ENCODE measurements at regions not wholly inside any gene's neighbourhood (a gene's known extent, or its start where the extent isn't known, plus 50 kb on each side); places are given as distances from the start of the nearest gene placed in this dataset.

- no peak for TF ChIP-seq CTCF (IDR thresholded peaks at IDR 0.05; ENCODE audit: unreplicated experiment)
- peaks cover 22% of the 10 kb centered on the region for H3K4me1 Mint-ChIP-seq (ENCODE audit: insufficient read depth, unreplicated experiment)
- peak overlapping the region; percentile 40 for H3K27ac Mint-ChIP-seq (ENCODE audit: low read depth, unreplicated experiment)
- intact Hi-C loops (cut with micrococcal nuclease): no loop called here
- CTCF ChIA-PET: interaction anchor here (1.0 to 1.1 kb wide), 2 partner anchors 518 to 894 kb away, joined by 3 read pairs; no protein-coding TSS in a partner anchor
- no TSS peak for BruUV-seq (replicated peaks)
- no peak overlapping the region for H3K4me3 Mint-ChIP-seq (ENCODE audit: unreplicated experiment)
- no peaks in the 10 kb centered on the region for H3K27me3 Mint-ChIP-seq (ENCODE audit: insufficient read depth, unreplicated experiment)
- H3K9me3 Mint-ChIP-seq (ENCODE audit: unreplicated experiment): no peaks in the 10 kb centered on the region
- no peaks in the 10 kb centered on the region for H3K36me3 Mint-ChIP-seq (ENCODE audit: insufficient read depth, unreplicated experiment)
- DNase-seq (ENCODE audit: unreplicated experiment): no peak
- POLR2A ChIA-PET: no interaction called here
These were observed 411.1 kb upstream of the GRIA1 start for GRCh38 chr5:153079396-153079795.

GRCh38 chr5:153080940-153081339, 409.5 kb upstream of the GRIA1 start:
- Mint-ChIP-seq H3K4me3 (ENCODE audit: unreplicated experiment) (no peak overlapping the region), H3K27ac (ENCODE audit: low read depth, unreplicated experiment) (peak overlapping the region; percentile 64), H3K36me3 (ENCODE audit: insufficient read depth, unreplicated experiment) (no peaks in the 10 kb centered on the region), H3K9me3 (ENCODE audit: unreplicated experiment) (no peaks in the 10 kb centered on the region), H3K27me3 (ENCODE audit: insufficient read depth, unreplicated experiment) (no peaks in the 10 kb centered on the region), H3K4me1 (ENCODE audit: insufficient read depth, unreplicated experiment) (peaks cover 26% of the 10 kb centered on the region)
- POLR2A ChIA-PET: interaction anchor here (0.7 to 0.8 kb wide), 2 partner anchors 30 to 879 kb away, joined by 3 read pairs; no protein-coding TSS in a partner anchor
- no peak for TF ChIP-seq CTCF (IDR thresholded peaks at IDR 0.05; ENCODE audit: unreplicated experiment)
- no TSS peak for BruUV-seq (replicated peaks)
- CTCF ChIA-PET: interaction anchor here (1.1 to 1.6 kb wide), 3 partner anchors 520 to 884 kb away, joined by 3 to 5 read pairs (median 4); no protein-coding TSS in a partner anchor
- intact Hi-C loops (cut with micrococcal nuclease): no loop called here
- DNase-seq (ENCODE audit: unreplicated experiment): no peak

GRCh38 chr5:153081385-153081784, 409.1 kb upstream of the GRIA1 start:
- Mint-ChIP-seq H3K27ac (ENCODE audit: low read depth, unreplicated experiment) (peak overlapping the region; percentile 64), H3K36me3 (ENCODE audit: insufficient read depth, unreplicated experiment) (no peaks in the 10 kb centered on the region), H3K9me3 (ENCODE audit: unreplicated experiment) (no peaks in the 10 kb centered on the region), H3K27me3 (ENCODE audit: insufficient read depth, unreplicated experiment) (no peaks in the 10 kb centered on the region), H3K4me1 (ENCODE audit: insufficient read depth, unreplicated experiment) (peaks cover 26% of the 10 kb centered on the region), H3K4me3 (ENCODE audit: unreplicated experiment) (no peak overlapping the region)
- intact Hi-C loops (cut with micrococcal nuclease): no loop called here
- CTCF ChIA-PET: interaction anchor here (0.6 to 1.6 kb wide), 6 partner anchors 13 to 1962 kb away, joined by 3 to 5 read pairs (median 3); no protein-coding TSS in a partner anchor
- TF ChIP-seq CTCF (IDR thresholded peaks at IDR 0.05; ENCODE audit: unreplicated experiment): no peak
- DNase-seq (ENCODE audit: unreplicated experiment): peak; percentile 78
- no TSS peak for BruUV-seq (replicated peaks)
- POLR2A ChIA-PET: interaction anchor here (0.7 to 0.8 kb wide), 3 partner anchors 30 to 879 kb away, joined by 3 read pairs; no protein-coding TSS in a partner anchor

GRCh38 chr5:153084511-153084910, 406.0 kb upstream of the GRIA1 start:
- no peak for TF ChIP-seq CTCF (IDR thresholded peaks at IDR 0.05; ENCODE audit: unreplicated experiment)
- Mint-ChIP-seq H3K36me3 (ENCODE audit: insufficient read depth, unreplicated experiment) (no peaks in the 10 kb centered on the region), H3K27me3 (ENCODE audit: insufficient read depth, unreplicated experiment) (no peaks in the 10 kb centered on the region), H3K4me1 (ENCODE audit: insufficient read depth, unreplicated experiment) (peaks cover 26% of the 10 kb centered on the region), H3K4me3 (ENCODE audit: unreplicated experiment) (no peak overlapping the region), H3K27ac (ENCODE audit: low read depth, unreplicated experiment) (no peak overlapping the region), H3K9me3 (ENCODE audit: unreplicated experiment) (no peaks in the 10 kb centered on the region)
- DNase-seq (ENCODE audit: unreplicated experiment): peak; percentile 44
- CTCF ChIA-PET: interaction anchor here (0.6 to 1.2 kb wide), 3 partner anchors 36 to 522 kb away, joined by 3 to 7 read pairs (median 3); no protein-coding TSS in a partner anchor
- intact Hi-C loops (cut with micrococcal nuclease): no loop called here
- no TSS peak for BruUV-seq (replicated peaks)
- POLR2A ChIA-PET: interaction anchor here (0.6 kb wide), 1 partner anchor 60 kb away, joined by 3 read pairs; no protein-coding TSS in a partner anchor
